WTC11 (cell line): ENCODE measurements at regions not wholly inside any gene's neighbourhood (a gene's known extent, or its start where the extent isn't known, plus 50 kb on each side); places are given as distances from the start of the nearest gene placed in this dataset.

Experiments used
- ATAC-seq: fragments of 200-7000 bp; cut with Tn5 transposase; 2 replicates; pipeline ENCODE4 v1.10.0; 2021; ENCODE audit warnings: mild to moderate bottlenecking, moderate library complexity
- CTCF ChIA-PET: fragments of 300-600 bp; sonication (Branson Sonifier 250); formaldehyde crosslinking; loops from one replicate; lab custom pipeline; 2021; ENCODE audit warnings: antibody characterized with exemption; lab: Charles Lee
- POLR2A ChIA-PET: fragments of 350-600 bp; sonication (Branson Sonifier 250); formaldehyde crosslinking; loops from one replicate; lab custom pipeline; 2021; ENCODE audit warnings: antibody characterized with exemption; lab: Charles Lee
- DNase-seq: peaks from one replicate; pipeline ENCODE4 v3.0.0; 2021; ENCODE audit warnings: low spot score
- H3K27ac Mint-ChIP-seq: 2 replicates; pipeline ENCODE4 v1.8.0; 2021; ENCODE audit warnings: mixed read lengths
- H3K27me3 Mint-ChIP-seq: 2 replicates; pipeline ENCODE4 v1.8.0; 2021; ENCODE audit warnings: low read depth, mild to moderate bottlenecking, moderate library complexity, mixed read lengths
- H3K36me3 Mint-ChIP-seq: 2 replicates; pipeline ENCODE4 v1.8.0; 2021; ENCODE audit warnings: mixed read lengths
- H3K4me1 Mint-ChIP-seq: 2 replicates; pipeline ENCODE4 v1.8.0; 2022; ENCODE audit warnings: mixed read lengths
- H3K4me3 Mint-ChIP-seq: 2 replicates; pipeline ENCODE4 v1.8.0; 2021; ENCODE audit warnings: mild to moderate bottlenecking, moderate library complexity, mixed read lengths
- H3K9me3 Mint-ChIP-seq: 2 replicates; pipeline ENCODE4 v1.8.0; 2021; ENCODE audit warnings: mixed read lengths
- ATF1 ChIP-seq: sonication (generic); formaldehyde crosslinking; IDR thresholded peaks from 2 replicates; pipeline ENCODE4 v1.8.1; 2023; ENCODE audit warnings: mild to moderate bottlenecking, moderate library complexity, missing genetic modification reagents
- ATF6 ChIP-seq: sonication (generic); formaldehyde crosslinking; IDR thresholded peaks from 2 replicates; pipeline ENCODE4 v1.8.1; 2023; ENCODE audit warnings: mild to moderate bottlenecking, missing genetic modification reagents
- CBFB ChIP-seq: sonication (generic); formaldehyde crosslinking; IDR thresholded peaks from 2 replicates; pipeline ENCODE4 v1.8.1; 2022; ENCODE audit warnings: mild to moderate bottlenecking, low read depth, missing genetic modification reagents
- CDX4 ChIP-seq: fragments of 250-450 bp; sonication (Bioruptor Pico); IDR thresholded peaks from 2 replicates; pipeline ENCODE4 v1.9.0; 2021; ENCODE audit warnings: moderate library complexity, mild to moderate bottlenecking, inconsistent platforms, borderline replicate concordance
- ELF4 ChIP-seq: sonication (generic); formaldehyde crosslinking; IDR thresholded peaks from 2 replicates; pipeline ENCODE4 v1.8.1; 2022; ENCODE audit warnings: low read depth, mild to moderate bottlenecking, moderate library complexity, missing genetic modification reagents
- FOXK1 ChIP-seq: sonication (generic); formaldehyde crosslinking; IDR thresholded peaks from 2 replicates; pipeline ENCODE4 v1.8.0; 2022; ENCODE audit warnings: mild to moderate bottlenecking, moderate library complexity, missing genetic modification reagents
- IRF1 ChIP-seq: sonication (generic); formaldehyde crosslinking; IDR thresholded peaks from 2 replicates; pipeline ENCODE4 v1.8.0; 2023; ENCODE audit warnings: missing genetic modification reagents
- IRF2 ChIP-seq: sonication (generic); formaldehyde crosslinking; IDR thresholded peaks from 2 replicates; pipeline ENCODE4 v1.8.0; 2022; ENCODE audit warnings: low read depth, missing genetic modification reagents, borderline replicate concordance
- JUN ChIP-seq: sonication (generic); formaldehyde crosslinking; IDR thresholded peaks from 2 replicates; pipeline ENCODE4 v1.8.0; 2023; ENCODE audit warnings: mild to moderate bottlenecking, missing genetic modification reagents
- NR1H2 ChIP-seq: sonication (generic); formaldehyde crosslinking; IDR thresholded peaks from 2 replicates; pipeline ENCODE4 v1.9.0; 2021; ENCODE audit warnings: mild to moderate bottlenecking, moderate library complexity, missing genetic modification reagents
- PREB ChIP-seq: sonication (generic); formaldehyde crosslinking; IDR thresholded peaks from 2 replicates; pipeline ENCODE4 v1.8.1; 2022; ENCODE audit warnings: mild to moderate bottlenecking, missing genetic modification reagents, moderate library complexity, borderline replicate concordance
- PRRX2 ChIP-seq: fragments of 250-450 bp; sonication (Bioruptor Pico); IDR thresholded peaks from 2 replicates; pipeline ENCODE4 v1.8.0; 2021; ENCODE audit warnings: mild to moderate bottlenecking
- SMAD3 ChIP-seq: sonication (generic); formaldehyde crosslinking; IDR thresholded peaks from 2 replicates; pipeline ENCODE4 v1.8.0; 2022; ENCODE audit warnings: missing genetic modification reagents, mild to moderate bottlenecking, borderline replicate concordance
- TEAD4 ChIP-seq: sonication (generic); formaldehyde crosslinking; IDR thresholded peaks from 2 replicates; pipeline ENCODE4 v1.8.0; 2022; ENCODE audit warnings: mild to moderate bottlenecking, missing genetic modification reagents
- ZNF138 ChIP-seq: sonication (generic); formaldehyde crosslinking; conservative IDR thresholded peaks from 2 replicates; pipeline ENCODE4 v1.8.1; 2022; ENCODE audit warnings: mild to moderate bottlenecking, moderate library complexity, missing genetic modification reagents
- ZNF219 ChIP-seq: sonication (generic); formaldehyde crosslinking; IDR thresholded peaks from 2 replicates; pipeline ENCODE4 v1.8.0; 2023; ENCODE audit warnings: missing genetic modification reagents, mild to moderate bottlenecking, borderline replicate concordance
- ZNF396 ChIP-seq: fragments of 250-450 bp; sonication (Bioruptor Pico); IDR thresholded peaks from 2 replicates; pipeline ENCODE4 v1.8.0; 2021; ENCODE audit warnings: mild to moderate bottlenecking, moderate library complexity, borderline replicate concordance
- ZSCAN18 ChIP-seq: fragments of 250-450 bp; sonication (Bioruptor Pico); IDR thresholded peaks from 2 replicates; pipeline ENCODE4 v2.1.2; 2022; ENCODE audit warnings: mild to moderate bottlenecking, moderate library complexity
- TF ChIP-seq, protein P1 (sequence below): sonication (generic); formaldehyde crosslinking; IDR thresholded peaks from 2 replicates; pipeline ENCODE4 v1.8.0; 2023; ENCODE audit warnings: mild to moderate bottlenecking, missing genetic modification reagents
- TF ChIP-seq, protein P2 (sequence below): sonication (generic); formaldehyde crosslinking; IDR thresholded peaks from 2 replicates; pipeline ENCODE4 v1.8.1; 2023; ENCODE audit warnings: mild to moderate bottlenecking, missing genetic modification reagents, borderline replicate concordance

DNA sequence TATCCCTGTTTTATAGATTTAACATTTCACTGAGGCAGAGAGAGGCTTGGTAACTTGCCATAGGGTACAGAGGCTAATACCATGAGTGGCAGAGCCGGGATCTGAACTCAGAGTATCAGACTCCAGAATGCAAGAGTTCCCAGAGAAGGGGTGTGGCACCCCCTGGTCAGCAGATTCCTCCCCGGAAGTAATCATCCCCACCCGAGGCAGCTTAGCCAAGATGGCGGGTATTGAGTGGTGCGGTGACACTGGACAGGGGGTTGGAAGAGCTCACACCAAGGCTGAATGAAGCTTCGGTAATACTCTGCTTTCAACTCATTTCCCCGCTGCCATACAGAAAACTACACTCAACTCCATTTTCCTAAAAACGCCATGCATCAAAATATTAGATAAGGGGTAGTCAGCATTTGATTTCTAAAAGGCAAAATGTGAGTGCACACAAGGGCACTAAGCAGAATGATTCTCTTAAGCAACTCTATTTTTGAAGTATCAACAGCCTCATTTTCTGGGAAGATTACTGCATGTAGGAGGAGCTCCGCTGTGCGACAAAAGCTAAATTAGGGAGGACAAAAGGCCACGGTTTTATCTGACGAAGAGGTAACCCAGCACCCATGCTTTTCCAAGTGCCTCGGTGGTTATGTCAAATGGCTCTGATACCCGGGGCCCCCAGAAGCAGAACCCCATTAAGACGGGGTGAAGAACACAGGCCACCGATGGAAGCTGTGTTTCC is 166.7 kb downstream of the NUP210 start:
- ATAC-seq, result no peak
- Mint-ChIP-seq H3K27ac (no peak overlapping the region; the same call in 1 of the 2 replicates), H3K36me3 (no peaks in the 10 kb centered on the region), H3K9me3 (no peaks in the 10 kb centered on the region), H3K27me3 (no peaks in the 10 kb centered on the region), H3K4me3 (no peak overlapping the region), H3K4me1 (peaks cover 4% of the 10 kb centered on the region; the same call in 1 of the 2 replicates)
- ChIA-PET POLR2A (interaction anchor here (0.7 kb wide), 1 partner anchor 8 kb away, joined by 3 read pairs; no protein-coding TSS in a partner anchor), CTCF (interaction anchor here (2.9 kb wide), 1 partner anchor 161 kb away, joined by 11 read pairs; no protein-coding TSS in a partner anchor)
- DNase-seq, result no peak
- TF ChIP-seq ZNF396 (CRISPR knock-in tag), result no peak
- no peak for TF ChIP-seq ATF1 (CRISPR knock-in tag)
- no peak for TF ChIP-seq IRF1 (CRISPR knock-in tag)
- TF ChIP-seq, protein P1, sequence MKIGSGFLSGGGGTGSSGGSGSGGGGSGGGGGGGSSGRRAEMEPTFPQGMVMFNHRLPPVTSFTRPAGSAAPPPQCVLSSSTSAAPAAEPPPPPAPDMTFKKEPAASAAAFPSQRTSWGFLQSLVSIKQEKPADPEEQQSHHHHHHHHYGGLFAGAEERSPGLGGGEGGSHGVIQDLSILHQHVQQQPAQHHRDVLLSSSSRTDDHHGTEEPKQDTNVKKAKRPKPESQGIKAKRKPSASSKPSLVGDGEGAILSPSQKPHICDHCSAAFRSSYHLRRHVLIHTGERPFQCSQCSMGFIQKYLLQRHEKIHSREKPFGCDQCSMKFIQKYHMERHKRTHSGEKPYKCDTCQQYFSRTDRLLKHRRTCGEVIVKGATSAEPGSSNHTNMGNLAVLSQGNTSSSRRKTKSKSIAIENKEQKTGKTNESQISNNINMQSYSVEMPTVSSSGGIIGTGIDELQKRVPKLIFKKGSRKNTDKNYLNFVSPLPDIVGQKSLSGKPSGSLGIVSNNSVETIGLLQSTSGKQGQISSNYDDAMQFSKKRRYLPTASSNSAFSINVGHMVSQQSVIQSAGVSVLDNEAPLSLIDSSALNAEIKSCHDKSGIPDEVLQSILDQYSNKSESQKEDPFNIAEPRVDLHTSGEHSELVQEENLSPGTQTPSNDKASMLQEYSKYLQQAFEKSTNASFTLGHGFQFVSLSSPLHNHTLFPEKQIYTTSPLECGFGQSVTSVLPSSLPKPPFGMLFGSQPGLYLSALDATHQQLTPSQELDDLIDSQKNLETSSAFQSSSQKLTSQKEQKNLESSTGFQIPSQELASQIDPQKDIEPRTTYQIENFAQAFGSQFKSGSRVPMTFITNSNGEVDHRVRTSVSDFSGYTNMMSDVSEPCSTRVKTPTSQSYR (CRISPR knock-in tag), result no peak
- TF ChIP-seq JUN, result no peak
- TF ChIP-seq, protein P2, sequence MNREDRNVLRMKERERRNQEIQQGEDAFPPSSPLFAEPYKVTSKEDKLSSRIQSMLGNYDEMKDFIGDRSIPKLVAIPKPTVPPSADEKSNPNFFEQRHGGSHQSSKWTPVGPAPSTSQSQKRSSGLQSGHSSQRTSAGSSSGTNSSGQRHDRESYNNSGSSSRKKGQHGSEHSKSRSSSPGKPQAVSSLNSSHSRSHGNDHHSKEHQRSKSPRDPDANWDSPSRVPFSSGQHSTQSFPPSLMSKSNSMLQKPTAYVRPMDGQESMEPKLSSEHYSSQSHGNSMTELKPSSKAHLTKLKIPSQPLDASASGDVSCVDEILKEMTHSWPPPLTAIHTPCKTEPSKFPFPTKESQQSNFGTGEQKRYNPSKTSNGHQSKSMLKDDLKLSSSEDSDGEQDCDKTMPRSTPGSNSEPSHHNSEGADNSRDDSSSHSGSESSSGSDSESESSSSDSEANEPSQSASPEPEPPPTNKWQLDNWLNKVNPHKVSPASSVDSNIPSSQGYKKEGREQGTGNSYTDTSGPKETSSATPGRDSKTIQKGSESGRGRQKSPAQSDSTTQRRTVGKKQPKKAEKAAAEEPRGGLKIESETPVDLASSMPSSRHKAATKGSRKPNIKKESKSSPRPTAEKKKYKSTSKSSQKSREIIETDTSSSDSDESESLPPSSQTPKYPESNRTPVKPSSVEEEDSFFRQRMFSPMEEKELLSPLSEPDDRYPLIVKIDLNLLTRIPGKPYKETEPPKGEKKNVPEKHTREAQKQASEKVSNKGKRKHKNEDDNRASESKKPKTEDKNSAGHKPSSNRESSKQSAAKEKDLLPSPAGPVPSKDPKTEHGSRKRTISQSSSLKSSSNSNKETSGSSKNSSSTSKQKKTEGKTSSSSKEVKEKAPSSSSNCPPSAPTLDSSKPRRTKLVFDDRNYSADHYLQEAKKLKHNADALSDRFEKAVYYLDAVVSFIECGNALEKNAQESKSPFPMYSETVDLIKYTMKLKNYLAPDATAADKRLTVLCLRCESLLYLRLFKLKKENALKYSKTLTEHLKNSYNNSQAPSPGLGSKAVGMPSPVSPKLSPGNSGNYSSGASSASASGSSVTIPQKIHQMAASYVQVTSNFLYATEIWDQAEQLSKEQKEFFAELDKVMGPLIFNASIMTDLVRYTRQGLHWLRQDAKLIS (CRISPR knock-in tag), result no peak

GRCh38 chr3:13252207-13252606 is 167.9 kb downstream of the NUP210 start:
- Mint-ChIP-seq H3K9me3 (no peaks in the 10 kb centered on the region), H3K27ac (no peak overlapping the region), H3K4me1 (peaks cover 4% of the 10 kb centered on the region; the same call in 1 of the 2 replicates), H3K36me3 (no peaks in the 10 kb centered on the region), H3K27me3 (no peaks in the 10 kb centered on the region), H3K4me3 (no peak overlapping the region)
- ChIA-PET CTCF (interaction anchor here (2.9 kb wide), 1 partner anchor 160 kb away, joined by 11 read pairs; no protein-coding TSS in a partner anchor), POLR2A (interaction anchor here (0.7 kb wide), 1 partner anchor 9 kb away, joined by 3 read pairs; no protein-coding TSS in a partner anchor)
- ATAC-seq, result no peak
- no peak for DNase-seq
- TF ChIP-seq ELF4 (CRISPR knock-in tag) (no peak), SMAD3 (CRISPR knock-in tag) (no peak), CDX4 (CRISPR knock-in tag) (no peak), PREB (no peak), ZSCAN18 (no peak), FOXK1 (CRISPR knock-in tag) (no peak), PRRX2 (CRISPR knock-in tag) (no peak), ZNF138 (CRISPR knock-in tag) (no peak), TEAD4 (CRISPR knock-in tag) (no peak), ATF6 (CRISPR knock-in tag) (no peak), ZNF219 (CRISPR knock-in tag) (no peak), IRF1 (CRISPR knock-in tag) (no peak), NR1H2 (no peak), IRF2 (CRISPR knock-in tag) (no peak), CBFB (CRISPR knock-in tag) (no peak)
